ENCODE measurements at regions not wholly inside any gene's neighbourhood (a gene's known extent, or its start where the extent isn't known, plus 50 kb on each side); places are given as distances from the start of the nearest gene placed in this dataset.

DNA sequence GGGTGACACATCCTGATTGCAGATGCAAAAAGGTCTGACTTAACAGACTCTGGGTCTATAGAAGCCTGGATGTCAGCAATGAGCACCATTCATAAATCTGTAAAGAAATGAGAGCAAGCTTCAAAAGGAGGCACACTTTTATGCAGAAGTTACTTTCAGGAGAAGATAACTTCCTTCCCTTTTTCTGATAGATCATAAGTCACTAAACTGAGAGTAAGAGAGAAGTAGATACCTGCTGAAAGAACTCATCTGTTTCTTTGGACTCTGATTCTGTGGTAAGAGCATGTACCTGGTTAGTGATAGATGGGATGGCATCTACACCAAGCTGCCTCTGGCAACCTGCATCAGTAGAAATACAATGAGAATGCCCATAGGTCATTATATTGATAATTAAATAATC is 525.6 kb downstream of the CETN3 start:
- H3K36me3 ChIP-seq: no peaks in the 10 kb centered on the region
- no peak for TF ChIP-seq POLR2A (IDR thresholded peaks at IDR 0.05; ENCODE audit: low read depth)
- no peak for TF ChIP-seq POLR2AphosphoS5 (IDR thresholded peaks at IDR 0.05)
- TF ChIP-seq EP300 (IDR thresholded peaks at IDR 0.05): no peak
- TF ChIP-seq, protein P1, sequence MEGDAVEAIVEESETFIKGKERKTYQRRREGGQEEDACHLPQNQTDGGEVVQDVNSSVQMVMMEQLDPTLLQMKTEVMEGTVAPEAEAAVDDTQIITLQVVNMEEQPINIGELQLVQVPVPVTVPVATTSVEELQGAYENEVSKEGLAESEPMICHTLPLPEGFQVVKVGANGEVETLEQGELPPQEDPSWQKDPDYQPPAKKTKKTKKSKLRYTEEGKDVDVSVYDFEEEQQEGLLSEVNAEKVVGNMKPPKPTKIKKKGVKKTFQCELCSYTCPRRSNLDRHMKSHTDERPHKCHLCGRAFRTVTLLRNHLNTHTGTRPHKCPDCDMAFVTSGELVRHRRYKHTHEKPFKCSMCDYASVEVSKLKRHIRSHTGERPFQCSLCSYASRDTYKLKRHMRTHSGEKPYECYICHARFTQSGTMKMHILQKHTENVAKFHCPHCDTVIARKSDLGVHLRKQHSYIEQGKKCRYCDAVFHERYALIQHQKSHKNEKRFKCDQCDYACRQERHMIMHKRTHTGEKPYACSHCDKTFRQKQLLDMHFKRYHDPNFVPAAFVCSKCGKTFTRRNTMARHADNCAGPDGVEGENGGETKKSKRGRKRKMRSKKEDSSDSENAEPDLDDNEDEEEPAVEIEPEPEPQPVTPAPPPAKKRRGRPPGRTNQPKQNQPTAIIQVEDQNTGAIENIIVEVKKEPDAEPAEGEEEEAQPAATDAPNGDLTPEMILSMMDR (IDR thresholded peaks at IDR 0.05): no peak
- peaks cover 0 to 4% (median 0%) of the 10 kb centered on the region in 4 donors for H3K9me3 ChIP-seq
- no peak overlapping the region for H3K27ac ChIP-seq (replicated peaks in 1 of 4)
- no peak overlapping the region for H3K4me3 ChIP-seq
- intact Hi-C loops (cut with DNase I): no loop called here
- DNase-seq (ENCODE audit: extremely low spot score): no peak
- no peaks in the 10 kb centered on the region for H3K27me3 ChIP-seq
- H3K4me1 ChIP-seq: no peaks in the 10 kb centered on the region

DNA sequence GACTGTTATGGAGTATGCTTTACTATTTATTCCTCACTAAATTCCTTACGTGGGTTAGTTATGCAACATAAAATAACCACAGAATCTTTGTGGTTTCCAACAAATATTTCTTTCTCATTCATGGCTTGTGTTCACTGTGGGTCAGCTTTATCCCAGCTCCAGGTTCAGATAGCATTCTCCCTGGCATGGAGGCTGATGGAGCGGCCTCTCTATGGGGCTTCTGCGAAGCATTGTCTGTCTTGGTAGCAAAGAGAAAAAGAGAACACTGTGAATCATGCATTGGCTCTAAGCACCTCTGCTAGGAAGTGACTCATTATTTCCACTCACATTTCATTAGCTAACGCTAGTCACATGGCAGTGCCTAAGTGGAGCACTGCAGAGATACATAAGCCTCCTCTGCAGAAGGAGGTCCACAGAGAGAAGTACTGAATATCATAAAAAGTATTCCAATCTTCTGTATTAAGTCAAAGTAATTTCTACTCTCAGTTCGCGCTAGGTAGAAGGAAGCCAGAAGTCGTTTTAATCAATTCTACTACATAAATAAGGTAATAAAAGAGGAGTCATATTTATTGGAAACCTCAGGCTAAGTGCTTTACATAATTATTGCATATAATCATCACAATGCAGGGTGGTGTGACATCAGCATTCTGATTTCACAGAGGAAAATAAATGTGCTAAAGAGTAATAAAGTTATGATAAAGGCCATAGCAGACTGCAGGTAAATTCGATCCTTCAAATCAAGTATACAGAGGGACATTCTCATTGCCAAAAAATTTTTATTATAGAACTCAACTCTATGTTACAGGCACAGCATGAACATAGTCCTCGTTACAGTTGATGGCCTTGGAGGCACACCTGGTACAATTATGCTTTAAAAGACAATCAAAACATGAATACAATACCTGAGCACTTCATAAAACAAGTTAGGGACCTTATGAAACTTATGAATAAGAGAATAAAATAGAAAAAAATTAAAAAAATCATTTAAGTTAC is 531.1 kb downstream of the CETN3 start:
- no peaks in the 10 kb centered on the region for H3K4me1 ChIP-seq
- no peak for DNase-seq (ENCODE audit: extremely low spot score)
- WGBS: 83% methylated on average over 8 of the region's 9 CpGs
- TF ChIP-seq POLR2AphosphoS5 (IDR thresholded peaks at IDR 0.05) (no peak), POLR2A (IDR thresholded peaks at IDR 0.05; ENCODE audit: low read depth) (no peak), EP300 (IDR thresholded peaks at IDR 0.05) (no peak)
- TF ChIP-seq, protein P1 (IDR thresholded peaks at IDR 0.05): no peak
- peaks cover 0 to 4% (median 0%) of the 10 kb centered on the region in 4 donors for H3K9me3 ChIP-seq
- H3K4me3 ChIP-seq: no peak overlapping the region
- H3K36me3 ChIP-seq: no peaks in the 10 kb centered on the region
- H3K27ac ChIP-seq (replicated peaks in 1 of 4): no peak overlapping the region
- no peaks in the 10 kb centered on the region for H3K27me3 ChIP-seq
- intact Hi-C loops (cut with DNase I): no loop called here

DNA sequence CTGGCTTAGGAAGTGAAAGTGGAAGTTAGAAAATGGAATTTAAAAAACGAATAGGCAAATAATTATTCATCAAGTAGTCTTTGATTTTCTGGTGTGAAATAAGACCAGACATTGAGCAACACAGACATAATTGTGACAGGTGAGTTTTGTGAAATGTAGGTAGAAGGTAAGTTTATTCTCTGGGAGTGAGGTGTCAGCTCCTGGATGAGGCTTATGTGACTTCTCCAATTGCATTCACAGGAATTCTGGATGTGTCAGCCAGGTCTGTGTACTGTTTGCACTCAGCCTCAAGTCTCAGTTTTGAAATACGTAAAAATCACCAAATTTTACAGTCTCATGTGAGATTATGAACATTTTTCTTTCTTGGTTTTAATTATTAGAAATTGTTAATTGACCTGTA is 537.6 kb downstream of the CETN3 start:
- no peak overlapping the region for H3K4me3 ChIP-seq
- no peaks in the 10 kb centered on the region for H3K27me3 ChIP-seq
- no peak for DNase-seq (ENCODE audit: extremely low spot score)
- H3K36me3 ChIP-seq: no peaks in the 10 kb centered on the region
- H3K4me1 ChIP-seq: no peaks in the 10 kb centered on the region
- intact Hi-C loops (cut with DNase I): no loop called here
- TF ChIP-seq POLR2A (IDR thresholded peaks at IDR 0.05; ENCODE audit: low read depth) (no peak), EP300 (IDR thresholded peaks at IDR 0.05) (no peak), POLR2AphosphoS5 (IDR thresholded peaks at IDR 0.05) (no peak)
- TF ChIP-seq, protein P1 (IDR thresholded peaks at IDR 0.05): no peak
- H3K27ac ChIP-seq (replicated peaks in 1 of 4): no peak overlapping the region
- no peaks in the 10 kb centered on the region for H3K9me3 ChIP-seq
- WGBS: 48% methylated on average over 2 of the region's 2 CpGs

DNA sequence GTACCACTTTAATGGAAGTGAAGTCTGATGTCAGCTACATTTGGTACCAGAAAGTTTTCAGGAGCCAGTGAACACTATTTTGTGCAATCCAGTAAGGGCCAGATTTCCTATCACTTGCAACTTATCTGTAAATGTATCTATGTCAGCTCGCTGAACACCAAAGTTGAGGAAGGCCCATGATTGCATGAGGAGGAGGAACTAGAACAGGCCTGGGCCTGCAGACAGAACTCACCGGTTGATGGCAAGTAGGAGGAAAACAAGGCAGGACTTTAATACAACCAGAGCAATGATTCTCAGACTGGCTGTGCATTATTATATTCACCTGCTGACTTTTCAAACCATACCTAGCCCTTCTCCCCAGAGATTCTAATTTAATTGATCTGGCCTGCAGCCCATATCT is 540.2 kb downstream of the CETN3 start:
- 90% methylated on average over 2 of the region's 2 CpGs for WGBS
- TF ChIP-seq, protein P1 (IDR thresholded peaks at IDR 0.05): no peak
- TF ChIP-seq EP300 (IDR thresholded peaks at IDR 0.05): no peak
- no peak for TF ChIP-seq POLR2A (IDR thresholded peaks at IDR 0.05; ENCODE audit: low read depth)

More for the DNA sequence above, 540.2 kb downstream of the CETN3 start:
- DNase-seq (ENCODE audit: extremely low spot score): no peak
- intact Hi-C loops (cut with DNase I): no loop called here
- H3K36me3 ChIP-seq: no peaks in the 10 kb centered on the region
- H3K27me3 ChIP-seq: no peaks in the 10 kb centered on the region
- H3K4me3 ChIP-seq: no peak overlapping the region
- H3K9me3 ChIP-seq: no peaks in the 10 kb centered on the region
- no peak overlapping the region for H3K27ac ChIP-seq (replicated peaks in 1 of 4)
- H3K4me1 ChIP-seq: no peaks in the 10 kb centered on the region

All from esophagus muscularis mucosa (tissue), 4 donors.